RWPE2 (cell line): ENCODE measurements at regions not wholly inside any gene's neighbourhood (a gene's known extent, or its start where the extent isn't known, plus 50 kb on each side); places are given as distances from the start of the nearest gene placed in this dataset.
A peak's percentile ranks its signal among the peaks of the same experiment; 100 is the strongest.

Experiments used
- ATAC-seq: fragments of 200-7000 bp; cut with Tn5 transposase; 3 replicates; pipeline ENCODE4 v1.9.1; 2021; ENCODE audit warnings: low read depth
- DNase-seq: peaks from one replicate; pipeline ENCODE4 v3.0.0-alpha.2; 2020; ENCODE audit warnings: low spot score
- H3K27ac ChIP-seq: fragments of 450-650 bp; 2 replicates; pipeline ENCODE4 v1.5.1; 2017; ENCODE audit warnings: mild to moderate bottlenecking; ENCODE audit not compliant: poor library complexity, severe bottlenecking
- H3K27me3 ChIP-seq: fragments of 250-450 bp; sonication (Bioruptor Pico); 2 replicates; pipeline ENCODE4 v1.5.1; 2021; ENCODE audit warnings: mild to moderate bottlenecking, moderate library complexity; ENCODE audit not compliant: insufficient read depth, poor library complexity, severe bottlenecking
- H3K36me3 ChIP-seq: fragments of 250-450 bp; sonication (Bioruptor Pico); 2 replicates; pipeline ENCODE4 v1.5.1; 2020; ENCODE audit warnings: low read depth, mild to moderate bottlenecking, moderate library complexity
- H3K4me1 ChIP-seq: fragments of 250-450 bp; sonication (Bioruptor Pico); 2 replicates; pipeline ENCODE4 v1.5.1; 2021; ENCODE audit warnings: mild to moderate bottlenecking, moderate library complexity; ENCODE audit not compliant: insufficient read depth, poor library complexity, severe bottlenecking
- H3K4me3 ChIP-seq: fragments of 250-450 bp; sonication (Bioruptor Pico); 2 replicates; pipeline ENCODE4 v1.5.1; 2021; ENCODE audit warnings: mild to moderate bottlenecking, moderate library complexity; ENCODE audit not compliant: severe bottlenecking
- H3K9me3 ChIP-seq: fragments of 250-450 bp; sonication (Bioruptor Pico); 2 replicates; pipeline ENCODE4 v1.5.1; 2021; ENCODE audit warnings: mild to moderate bottlenecking, moderate library complexity; ENCODE audit not compliant: severe bottlenecking
- TF ChIP-seq, protein P1 (sequence below): fragments of 450-650 bp; IDR thresholded peaks from one replicate; pipeline ENCODE4 v1.5.1; 2017; ENCODE audit warnings: mild to moderate bottlenecking, moderate library complexity; ENCODE audit not compliant: poor library complexity, severe bottlenecking

DNA sequence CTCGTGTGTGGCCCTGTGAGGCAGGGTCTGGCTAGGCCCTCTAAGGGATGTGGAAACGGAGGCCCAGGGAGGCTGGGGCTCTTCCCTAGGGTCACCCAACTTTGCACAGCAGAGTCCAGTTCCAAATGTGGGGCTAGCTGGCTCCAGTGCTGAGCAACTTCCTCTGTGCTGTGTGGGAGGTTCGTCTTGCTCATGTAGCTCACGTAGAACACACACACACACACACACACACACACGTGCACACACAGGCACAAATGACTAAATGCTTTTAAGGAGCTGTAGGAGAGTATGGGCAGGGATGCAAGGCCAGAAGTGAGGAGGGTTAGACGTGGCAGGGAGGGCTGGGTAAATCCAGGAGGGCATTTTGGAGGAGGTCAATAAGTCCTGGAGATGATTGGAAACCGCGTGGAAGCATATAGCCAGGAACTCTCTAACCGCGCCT, 213.8 kb downstream of the RPLP1 start:
- ATAC-seq = no peak
- Histone ChIP-seq H3K4me3 (no peak overlapping the region), H3K9me3 (no peaks in the 10 kb centered on the region), H3K27ac (no peak overlapping the region), H3K27me3 (no peaks in the 10 kb centered on the region), H3K36me3 (no peaks in the 10 kb centered on the region), H3K4me1 (no peaks in the 10 kb centered on the region)
- peak; percentile 24 for DNase-seq
- TF ChIP-seq, protein P1, sequence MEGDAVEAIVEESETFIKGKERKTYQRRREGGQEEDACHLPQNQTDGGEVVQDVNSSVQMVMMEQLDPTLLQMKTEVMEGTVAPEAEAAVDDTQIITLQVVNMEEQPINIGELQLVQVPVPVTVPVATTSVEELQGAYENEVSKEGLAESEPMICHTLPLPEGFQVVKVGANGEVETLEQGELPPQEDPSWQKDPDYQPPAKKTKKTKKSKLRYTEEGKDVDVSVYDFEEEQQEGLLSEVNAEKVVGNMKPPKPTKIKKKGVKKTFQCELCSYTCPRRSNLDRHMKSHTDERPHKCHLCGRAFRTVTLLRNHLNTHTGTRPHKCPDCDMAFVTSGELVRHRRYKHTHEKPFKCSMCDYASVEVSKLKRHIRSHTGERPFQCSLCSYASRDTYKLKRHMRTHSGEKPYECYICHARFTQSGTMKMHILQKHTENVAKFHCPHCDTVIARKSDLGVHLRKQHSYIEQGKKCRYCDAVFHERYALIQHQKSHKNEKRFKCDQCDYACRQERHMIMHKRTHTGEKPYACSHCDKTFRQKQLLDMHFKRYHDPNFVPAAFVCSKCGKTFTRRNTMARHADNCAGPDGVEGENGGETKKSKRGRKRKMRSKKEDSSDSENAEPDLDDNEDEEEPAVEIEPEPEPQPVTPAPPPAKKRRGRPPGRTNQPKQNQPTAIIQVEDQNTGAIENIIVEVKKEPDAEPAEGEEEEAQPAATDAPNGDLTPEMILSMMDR = no peak

GRCh38 chr15:69666921-69667811, 214.5 kb downstream of the RPLP1 start:
- H3K36me3 ChIP-seq = no peaks in the 10 kb centered on the region
- ATAC-seq (no peak), DNase-seq (peak; percentile 55)
- no peak overlapping the region for H3K27ac ChIP-seq
- H3K4me3 ChIP-seq = no peak overlapping the region
- H3K4me1 ChIP-seq = no peaks in the 10 kb centered on the region
- no peaks in the 10 kb centered on the region for H3K27me3 ChIP-seq
- TF ChIP-seq, protein P1 = no peak
- no peaks in the 10 kb centered on the region for H3K9me3 ChIP-seq

DNA sequence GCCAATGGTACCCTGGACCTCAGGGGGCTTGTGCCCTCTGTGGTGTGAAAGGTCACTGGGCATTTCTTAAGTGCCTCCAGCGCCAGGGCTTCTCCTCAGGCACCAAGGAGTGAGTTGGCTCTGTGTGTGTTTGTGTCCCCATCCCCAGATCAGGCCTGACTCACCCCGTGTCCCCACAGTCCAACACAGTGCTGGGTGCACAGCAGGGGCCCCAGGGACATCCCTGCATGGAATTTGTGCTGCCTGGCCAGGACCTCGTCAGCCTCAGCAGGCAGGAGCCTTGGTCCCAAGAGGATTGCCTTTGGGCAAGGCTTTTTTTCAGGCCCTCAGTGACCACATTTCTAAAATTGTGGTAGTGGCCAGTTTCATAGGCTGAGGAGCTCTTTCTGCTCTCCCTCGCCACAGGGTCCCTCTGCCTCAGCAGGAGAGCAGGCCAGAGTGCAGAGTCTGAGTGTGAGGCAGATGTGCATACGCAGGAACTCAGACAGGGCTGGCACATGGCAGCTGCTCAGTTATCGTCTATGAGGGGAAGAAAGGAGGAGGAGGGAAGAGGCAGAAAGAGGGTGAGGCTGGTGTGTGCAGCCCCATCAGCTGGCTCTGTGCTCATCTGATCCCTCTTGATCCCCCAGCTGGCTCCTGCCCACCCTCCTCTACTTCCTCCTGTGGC, 215.6 kb downstream of the RPLP1 start:
- ATAC-seq (no peak), DNase-seq (no peak)
- Histone ChIP-seq H3K4me1 (no peaks in the 10 kb centered on the region), H3K27ac (no peak overlapping the region), H3K36me3 (no peaks in the 10 kb centered on the region), H3K27me3 (no peaks in the 10 kb centered on the region), H3K9me3 (no peaks in the 10 kb centered on the region), H3K4me3 (no peak overlapping the region)
- TF ChIP-seq, protein P1 = no peak

DNA sequence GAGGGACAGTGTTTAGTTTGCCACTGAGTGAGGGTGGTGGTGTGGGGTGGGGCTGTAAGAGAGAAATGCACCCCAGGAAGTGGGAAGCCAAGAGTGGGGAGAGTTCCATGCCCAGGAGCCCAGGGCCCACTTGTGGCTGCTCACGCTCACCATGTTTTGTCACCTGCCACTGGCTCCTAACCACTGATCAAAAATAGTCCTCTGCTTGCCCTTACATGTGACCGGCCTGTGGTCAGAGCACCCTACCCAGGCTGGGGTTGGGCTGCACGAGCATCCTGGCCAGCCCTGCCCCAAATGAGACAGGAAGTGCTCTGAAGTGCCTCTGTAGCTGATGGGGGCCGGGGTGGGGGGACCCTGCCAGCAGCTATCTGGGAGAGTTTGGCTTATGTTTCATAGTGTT, 216.3 kb downstream of the RPLP1 start:
- H3K36me3 ChIP-seq = no peaks in the 10 kb centered on the region
- no peaks in the 10 kb centered on the region for H3K4me1 ChIP-seq
- H3K27me3 ChIP-seq = no peaks in the 10 kb centered on the region
- DNase-seq (no peak), ATAC-seq (no peak)
- no peak overlapping the region for H3K27ac ChIP-seq
- no peaks in the 10 kb centered on the region for H3K9me3 ChIP-seq
- TF ChIP-seq, protein P1 = no peak
- H3K4me3 ChIP-seq = no peak overlapping the region

- Histone ChIP-seq H3K36me3 (no peaks in the 10 kb centered on the region), H3K4me1 (no peaks in the 10 kb centered on the region), H3K9me3 (no peaks in the 10 kb centered on the region), H3K27me3 (peaks cover 4% of the 10 kb centered on the region), H3K4me3 (no peak overlapping the region), H3K27ac (no peak overlapping the region)
- TF ChIP-seq, protein P1 = no peak
- ATAC-seq (no peak), DNase-seq (no peak)
Measured at GRCh38 chr15:69669446-69669845, 216.8 kb downstream of the RPLP1 start.
